ENCODE measurements at regions not wholly inside any gene's neighbourhood (a gene's known extent, or its start where the extent isn't known, plus 50 kb on each side); places are given as distances from the start of the nearest gene placed in this dataset.
"Not testable (repeated sequence)": the region's sequence is repeated elsewhere in the genome, so short reads cannot be mapped to it uniquely, and the experiment has no call there.

DNA sequence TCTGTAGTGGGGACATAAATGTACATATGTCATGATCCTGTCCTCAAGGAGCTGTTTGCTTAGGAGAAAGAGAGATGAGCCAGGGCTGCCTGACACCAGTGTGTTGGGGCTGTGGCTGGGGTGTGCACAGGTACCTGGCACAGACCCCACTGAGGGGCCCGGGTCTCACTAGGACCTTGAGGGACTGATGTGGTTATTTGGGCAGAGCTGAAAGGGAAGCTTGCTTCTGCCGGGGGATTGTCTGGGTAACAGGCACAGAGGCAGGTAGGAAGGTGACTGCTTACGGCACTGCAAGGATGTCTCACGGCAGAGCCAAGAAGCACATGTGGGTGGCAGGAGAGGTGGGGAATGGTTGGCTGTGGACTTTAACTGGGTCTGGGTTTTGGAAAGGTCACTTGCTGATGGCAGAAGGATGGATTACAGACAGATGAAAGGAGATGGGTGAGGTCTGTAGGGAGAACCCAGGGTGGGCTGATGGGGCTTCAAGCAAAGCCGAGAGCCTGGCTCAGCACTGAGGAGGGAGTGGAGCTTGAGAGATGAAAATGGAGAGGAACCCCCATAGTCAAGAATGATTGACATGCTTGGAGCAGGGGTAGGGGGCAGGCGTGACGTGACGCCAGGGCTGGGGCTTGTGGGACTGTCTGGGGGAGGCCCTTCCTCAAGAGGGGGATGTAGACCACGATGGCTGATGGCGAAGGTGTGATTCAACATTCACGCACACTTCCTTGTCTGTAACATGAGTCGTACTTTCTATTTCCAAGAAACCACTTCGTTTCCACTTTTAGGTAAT is 207.7 kb upstream of the SHH start:
- DNase-seq: no peak

DNA sequence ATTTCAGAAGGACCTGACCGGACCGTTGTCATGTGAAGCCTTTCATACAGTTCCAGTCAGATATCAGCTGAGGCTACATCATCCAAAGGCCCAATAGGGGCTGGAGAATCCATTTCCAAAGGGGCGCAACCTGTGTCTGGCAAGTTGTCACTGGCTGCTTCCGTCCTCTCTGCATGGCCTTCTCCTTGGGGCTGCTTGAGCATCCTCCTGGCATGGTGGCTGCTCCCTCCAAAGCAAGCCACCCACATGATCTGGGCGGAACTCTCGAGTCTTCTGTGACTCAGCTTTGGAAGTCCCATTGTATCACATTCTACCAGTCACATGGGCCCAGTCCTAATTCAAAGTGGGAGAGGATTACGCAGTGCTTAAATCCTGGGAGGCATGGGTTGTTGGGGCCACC is 207.0 kb upstream of the SHH start:
- no peak for DNase-seq

DNA sequence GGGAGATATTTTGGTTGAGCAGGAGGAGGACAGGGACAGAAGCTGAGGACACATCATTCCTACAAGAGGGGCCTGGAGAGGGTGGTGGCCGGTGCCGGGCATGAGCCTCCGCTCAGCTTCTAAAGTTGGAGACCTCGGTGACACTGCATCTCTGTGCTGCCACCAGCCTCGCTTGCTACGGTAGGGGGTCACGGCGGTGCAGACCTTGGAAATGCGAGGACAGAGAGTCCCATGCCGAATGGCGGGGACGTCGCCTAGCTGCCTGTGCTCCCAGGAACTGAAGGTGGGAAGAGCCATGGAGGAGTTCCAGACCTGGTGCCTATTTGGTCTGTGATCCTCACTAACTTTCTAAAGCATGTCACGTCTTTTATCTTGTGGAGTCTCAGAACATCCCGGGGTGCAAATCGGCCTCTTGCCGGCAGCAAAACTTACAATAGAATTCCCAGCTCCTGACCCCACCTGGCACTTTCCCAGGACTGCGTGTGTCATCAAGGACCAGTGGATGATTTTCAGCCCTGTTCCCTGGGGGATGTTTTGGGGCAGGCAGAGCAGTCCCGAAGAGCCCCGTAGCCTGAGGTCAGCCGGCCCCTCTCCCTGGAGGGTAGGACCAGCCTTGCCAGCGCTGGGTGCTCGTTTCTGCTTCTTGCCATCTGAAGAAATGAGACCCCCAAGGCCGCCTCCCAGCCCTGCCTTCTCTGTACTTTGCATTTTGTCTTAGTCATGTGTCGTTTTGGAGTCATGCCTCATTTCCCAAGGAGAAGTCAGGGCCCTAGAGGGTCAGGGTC is 205.8 kb upstream of the SHH start:
- DNase-seq: no peak

DNA sequence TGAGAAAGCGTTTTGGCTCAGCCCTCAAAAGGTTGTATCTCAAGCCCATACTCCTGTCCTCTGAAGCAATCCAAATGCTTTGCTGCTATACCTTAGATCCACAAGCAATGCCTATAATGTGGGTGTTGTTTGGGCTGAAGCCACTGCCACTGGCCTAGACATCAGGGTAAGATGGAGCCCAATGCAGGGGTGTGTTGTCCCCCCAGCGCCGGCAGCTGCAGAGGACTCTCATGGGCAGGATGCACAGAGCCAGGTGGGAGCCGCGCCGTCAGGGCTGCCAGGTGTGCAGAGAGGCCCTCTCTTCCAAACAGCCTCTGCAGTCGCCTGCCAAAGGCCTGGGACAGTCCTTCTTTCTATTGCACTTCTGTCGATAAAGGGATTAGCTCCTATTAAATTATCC is 205.2 kb upstream of the SHH start:
- DNase-seq: no peak

DNA sequence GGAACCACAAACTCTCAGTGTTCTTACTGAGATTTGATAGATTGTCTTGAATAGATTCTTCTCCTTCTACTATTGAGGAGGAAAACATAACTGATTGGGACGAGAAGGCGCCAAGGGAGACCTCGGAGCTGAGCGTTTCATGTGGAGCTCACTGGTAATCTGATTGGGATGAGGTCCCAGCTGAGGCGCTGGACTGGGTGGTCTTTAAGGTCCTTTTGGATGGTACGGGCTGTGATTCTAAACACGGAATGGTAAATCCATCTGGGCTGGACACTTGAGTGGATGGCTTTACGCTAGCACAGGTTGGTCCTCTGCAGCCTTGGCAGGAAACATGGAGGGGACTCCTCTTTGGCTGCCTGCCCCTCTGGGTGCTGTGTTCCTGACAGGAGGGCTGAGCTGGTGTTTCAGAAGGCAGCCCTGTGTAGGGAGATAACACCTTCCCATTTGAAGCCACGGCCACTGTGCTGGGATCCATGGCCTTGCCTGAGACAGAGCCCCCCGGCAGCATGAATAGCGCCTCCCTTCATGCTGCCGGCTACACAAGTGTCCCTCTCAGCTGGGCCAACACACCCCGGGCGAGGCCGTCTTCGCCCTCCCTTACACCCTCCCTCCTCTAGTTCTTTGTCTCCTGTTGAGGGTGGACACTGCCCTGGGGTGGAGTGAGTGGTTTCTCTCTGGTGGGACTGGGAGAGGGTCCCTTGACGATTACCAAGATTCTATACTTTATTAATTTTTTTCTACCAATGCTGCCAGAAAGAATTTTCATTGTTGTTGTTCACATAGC is 203.2 kb upstream of the SHH start:
- DNase-seq: no peak

DNA sequence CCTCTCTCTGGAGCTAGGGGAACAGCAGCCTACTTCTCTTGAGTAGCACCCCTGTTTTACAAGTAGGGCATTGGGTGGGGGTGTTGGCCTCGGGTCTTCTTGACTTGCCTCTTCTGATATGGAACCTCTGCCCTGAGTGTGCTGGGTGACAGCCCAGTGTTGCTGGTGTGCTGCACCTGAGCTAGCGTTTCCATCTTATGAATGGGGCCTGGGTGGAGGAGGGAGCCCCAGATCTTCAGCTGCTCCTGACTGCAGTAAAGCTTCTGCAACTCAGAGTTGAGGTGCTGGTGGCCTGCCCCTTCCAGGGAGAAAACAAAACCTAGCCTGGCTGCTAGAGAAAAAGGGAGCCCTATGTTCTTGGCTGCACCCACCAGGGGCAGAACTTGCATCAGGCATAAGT is 202.5 kb upstream of the SHH start:
- DNase-seq: no peak

DNA sequence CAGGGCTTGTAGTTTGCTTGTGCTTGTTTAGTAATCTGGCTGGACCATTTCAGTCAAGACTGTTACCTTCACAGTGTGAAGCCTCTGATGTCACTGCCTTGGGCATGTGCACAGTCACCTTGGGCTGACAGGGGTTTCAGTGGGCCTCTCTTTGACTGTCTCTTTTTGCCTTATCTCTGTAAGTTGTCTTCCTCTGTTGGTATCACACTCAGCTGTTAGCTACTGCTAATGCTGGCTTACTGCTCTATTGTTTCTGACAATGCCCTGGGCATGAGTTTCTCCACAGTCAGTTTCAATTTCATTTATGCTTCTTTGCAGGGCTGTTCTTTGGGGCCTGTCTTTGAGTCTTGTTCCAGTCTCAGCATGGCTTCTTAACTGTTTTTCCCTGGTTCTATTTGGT is 201.9 kb upstream of the SHH start:
- no peak for DNase-seq

DNA sequence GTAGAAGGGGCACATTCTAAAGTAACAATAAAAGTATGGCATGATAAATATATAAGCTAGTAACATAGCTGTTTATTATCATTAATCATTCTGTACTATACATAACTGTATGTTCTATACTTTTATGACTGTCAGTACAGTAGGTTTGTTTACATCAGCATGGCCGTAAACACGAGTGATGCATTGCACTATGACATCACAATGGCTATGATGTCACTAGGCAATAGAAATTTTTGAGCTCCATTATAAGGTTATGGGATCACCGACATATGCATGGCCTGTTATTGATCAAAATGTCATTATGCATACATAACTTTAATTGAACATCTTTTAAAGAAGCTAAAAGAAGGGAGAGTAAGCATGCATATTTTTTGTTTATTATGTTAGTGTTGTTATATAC is 200.1 kb upstream of the SHH start:
- no peak for DNase-seq

DNA sequence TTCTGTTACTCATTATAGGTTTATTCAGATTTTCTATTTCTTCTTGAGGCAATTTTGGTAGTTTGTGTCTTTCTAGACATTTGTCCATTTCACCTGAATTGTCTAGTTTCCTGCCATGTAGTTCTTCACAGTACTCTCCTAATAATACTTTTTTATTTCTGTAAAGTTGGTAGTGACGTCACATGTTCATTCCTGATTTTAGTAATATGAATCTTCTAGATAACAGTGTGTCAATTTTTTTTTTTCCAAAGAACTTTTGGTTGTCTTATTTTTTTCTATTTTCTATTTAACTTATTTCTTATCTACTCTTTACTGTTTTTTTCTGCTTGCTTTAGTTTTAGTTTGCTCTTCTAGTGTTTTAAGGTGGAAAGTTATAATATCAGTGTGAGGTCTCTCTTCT is 197.3 kb upstream of the SHH start:
- DNase-seq: no peak

DNA sequence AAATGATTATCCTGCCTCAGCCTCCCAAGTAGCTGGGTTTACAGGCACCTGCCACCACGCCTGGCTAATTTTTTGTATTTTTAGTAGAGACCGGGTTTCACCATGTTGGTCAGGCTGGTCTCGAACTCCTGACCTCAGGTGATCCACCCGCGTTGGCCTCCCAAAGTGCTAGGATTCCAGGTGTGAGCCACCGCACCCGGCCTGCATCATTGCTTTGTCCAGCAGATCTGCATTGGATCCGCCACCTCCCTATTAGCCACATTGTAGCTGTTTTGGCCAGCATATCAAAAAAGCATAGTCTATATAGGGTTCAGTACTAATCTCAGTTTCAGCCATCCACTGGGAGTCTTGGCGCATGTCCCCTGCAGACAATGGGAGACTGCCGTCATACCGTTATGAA is 194.6 kb upstream of the SHH start:
- DNase-seq: not testable (repeated sequence)

DNA sequence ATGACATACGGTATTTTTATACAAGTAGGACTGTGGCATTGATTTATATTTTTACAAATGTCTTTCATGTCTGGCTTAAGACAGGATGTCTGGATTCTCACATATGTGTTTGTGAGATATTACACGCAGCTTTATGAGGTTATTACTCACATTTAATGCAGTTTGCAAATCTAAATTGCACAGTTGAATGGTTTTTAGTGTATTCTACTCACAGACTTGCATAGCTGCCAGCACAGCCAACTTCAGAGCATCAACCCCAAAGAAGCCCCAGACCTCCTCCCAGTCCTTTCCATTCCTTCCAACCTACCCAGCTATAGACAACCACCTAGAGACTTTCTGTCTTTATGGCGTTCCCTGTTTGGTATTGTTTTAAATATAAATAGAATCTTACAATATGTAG is 193.8 kb upstream of the SHH start:
- no peak for DNase-seq

DNA sequence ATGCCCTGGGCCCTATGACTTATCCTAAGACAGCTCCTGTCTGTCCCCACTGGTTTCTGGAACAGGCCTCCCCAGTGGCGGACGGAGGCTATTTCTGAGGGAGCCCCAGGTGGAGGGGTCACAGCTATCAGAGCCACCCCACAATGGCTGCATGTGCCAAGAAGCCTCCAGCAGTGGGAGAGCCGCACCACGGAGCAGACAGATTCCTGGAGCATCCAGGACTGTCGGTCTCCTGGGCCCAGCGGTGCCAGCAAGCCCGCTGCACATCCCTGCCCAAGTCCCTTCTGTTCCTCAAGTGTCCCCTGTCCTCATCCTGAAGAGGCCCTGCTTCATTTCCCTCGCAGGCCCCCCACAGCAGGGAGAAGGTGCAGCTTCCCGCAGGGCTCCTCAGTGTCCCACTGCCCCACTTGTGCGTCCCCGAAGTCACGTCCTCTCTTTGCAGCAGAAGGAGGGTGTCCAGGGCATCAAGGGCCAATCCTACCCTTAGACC is 193.0 kb upstream of the SHH start:
- DNase-seq: no peak

DNA sequence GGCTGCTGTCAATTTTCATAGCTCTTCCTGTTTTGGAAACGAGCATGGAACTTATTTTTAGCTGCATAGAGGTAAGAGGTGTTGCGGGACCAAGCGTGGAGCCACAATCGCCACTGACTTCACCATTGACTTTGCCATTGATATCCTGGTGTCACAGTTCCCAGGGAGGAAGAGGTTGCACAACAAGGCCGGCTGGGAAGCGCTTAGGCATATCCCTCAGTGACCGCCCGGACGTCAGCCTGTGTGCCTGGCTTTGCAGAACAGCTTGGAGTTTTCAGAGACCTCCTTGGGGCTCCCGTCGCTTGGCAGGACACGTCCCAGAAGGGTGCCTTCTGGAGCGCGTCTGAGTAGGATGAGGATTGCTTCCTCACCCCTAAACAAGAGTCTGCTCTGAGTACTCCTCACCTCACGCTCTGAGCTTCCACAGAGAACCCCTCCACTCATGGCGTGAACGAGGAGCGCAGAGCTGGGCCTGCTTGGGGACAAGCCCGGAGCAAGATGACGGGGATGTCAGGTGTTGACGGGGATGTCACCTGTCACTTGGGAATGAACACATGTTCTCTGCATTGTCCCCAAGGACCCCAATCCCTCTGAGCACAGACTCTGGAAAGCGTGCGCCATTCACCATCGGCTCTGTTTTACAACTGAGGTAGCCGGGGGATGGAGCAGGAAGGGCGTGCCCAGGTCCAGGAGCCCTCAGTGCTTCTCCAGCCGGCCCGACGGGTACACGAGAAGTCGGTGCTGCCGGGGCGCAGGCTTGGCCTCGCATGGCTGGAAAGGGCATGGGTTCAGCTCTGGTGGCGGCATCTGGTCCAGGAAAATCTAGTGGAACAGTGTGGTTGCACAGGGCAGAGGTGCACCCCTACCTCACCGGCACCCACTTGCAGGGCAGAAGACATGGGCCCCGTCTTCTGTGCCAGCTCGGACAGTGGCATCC is 192.3 kb upstream of the SHH start:
- no peak for DNase-seq

DNA sequence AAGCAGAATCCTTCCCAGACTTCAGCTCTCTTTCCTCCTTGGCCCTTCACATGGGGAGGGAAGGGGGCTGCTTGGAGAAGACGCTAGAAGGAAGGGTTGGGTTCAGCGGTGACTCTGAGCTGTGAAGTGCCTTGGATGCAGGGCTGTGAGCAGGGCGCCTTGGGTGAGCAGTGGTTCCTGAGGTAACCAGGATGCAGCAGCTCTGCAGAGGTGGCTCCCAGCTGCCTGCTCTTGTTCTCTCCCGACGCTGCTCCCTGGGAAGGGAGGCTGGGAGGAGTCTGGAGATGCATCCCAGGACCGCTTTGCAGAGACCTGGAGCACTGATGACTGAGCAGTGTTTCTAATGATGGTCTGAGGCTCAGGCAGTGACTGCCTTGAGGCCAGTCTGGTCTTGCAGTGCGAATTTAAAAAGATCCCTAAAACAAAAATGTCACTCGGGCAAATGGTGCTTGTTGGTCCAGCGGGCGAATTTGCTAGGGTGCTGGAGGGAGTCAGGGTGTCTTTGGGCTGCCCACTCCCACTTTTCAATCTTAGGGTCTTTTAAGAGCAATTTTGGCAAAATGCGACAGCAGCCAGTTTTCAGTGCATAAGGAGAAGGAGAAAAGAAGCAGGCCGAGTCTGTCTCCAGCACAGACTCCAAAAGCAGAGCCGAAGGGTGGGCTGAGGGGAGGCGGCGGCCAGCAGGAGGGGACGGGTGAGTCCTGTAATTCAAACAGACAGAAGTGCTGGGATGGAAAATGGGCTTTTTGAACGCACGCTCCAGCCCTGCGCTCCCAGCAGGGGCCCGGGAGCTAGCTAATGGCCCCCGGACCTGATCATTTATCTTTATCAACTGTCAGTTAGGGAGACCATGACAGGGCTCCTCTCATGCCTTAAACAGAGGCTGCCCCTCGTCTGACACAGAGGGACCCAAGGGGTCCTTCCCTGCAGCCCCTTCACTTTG is 191.2 kb upstream of the SHH start:
- DNase-seq: no peak

DNA sequence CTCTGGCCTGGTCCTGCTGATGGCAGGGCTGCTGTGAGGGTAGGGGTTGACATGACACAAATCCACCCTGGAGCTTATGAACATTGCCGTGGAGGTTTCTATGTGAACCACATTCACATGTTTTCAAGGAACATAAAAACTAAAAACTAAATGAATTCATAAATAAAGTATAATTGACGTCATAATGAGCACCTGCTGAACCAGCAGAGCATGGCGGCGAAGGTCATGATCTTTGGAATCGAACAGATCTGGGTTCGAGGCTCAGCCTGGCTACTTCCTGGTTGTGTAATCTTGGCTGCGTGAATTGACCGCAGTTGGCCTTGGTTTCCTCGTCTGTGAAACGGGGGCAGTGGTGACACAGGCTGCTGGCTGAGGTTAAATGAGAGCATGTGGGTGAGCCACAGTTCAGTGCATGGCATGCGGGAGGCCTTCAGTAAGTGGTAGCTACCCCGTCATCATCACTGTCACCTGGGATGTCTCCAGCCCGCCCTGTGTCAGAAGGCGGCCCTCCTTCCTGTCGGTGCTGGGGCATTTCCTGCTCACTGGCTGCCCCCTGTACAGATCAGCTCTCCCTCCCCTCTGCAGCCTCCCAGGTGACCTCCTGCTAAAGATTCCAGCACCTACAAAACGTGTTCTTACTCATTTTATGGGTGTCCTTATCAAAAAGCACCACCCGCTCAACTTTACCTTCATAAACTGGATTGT is 190.3 kb upstream of the SHH start:
- DNase-seq: no peak

DNA sequence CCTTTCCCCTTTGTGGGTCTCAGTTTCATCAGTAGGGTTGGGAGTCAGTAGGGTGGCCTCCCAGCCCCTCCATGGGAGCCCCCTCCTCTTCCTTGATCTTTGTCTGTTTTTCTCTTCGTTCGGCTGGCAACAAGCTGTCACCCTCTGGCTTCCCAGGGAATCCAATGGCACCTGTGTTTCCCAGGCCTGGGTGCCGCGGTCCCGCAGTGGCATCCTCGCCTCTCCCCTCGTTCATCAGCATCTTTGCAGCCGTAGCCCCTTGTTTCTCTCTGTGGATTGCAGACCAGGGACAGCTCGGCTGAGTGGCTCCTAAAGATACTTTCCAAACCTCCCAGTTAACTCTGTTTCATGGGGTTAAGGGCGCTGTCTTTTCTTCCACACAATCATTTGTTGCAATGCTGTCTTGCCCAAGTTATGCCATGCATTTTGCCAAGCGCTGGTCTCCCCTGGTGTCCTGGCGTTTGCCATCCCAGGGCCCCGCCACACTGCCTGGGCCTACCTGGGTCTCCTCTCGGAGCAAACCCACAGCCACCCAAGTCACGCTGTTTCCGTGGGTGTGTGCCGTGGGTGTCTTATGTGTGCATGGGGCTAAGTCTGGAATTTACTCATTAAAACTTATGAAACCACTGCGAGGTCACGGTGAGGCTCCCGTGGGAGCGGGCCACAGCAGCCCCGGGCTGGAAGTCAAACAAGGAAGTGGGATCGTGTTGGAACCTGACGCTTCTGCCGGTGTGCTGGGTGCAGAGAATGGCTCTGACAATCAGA is 189.4 kb upstream of the SHH start:
- no peak for DNase-seq

DNA sequence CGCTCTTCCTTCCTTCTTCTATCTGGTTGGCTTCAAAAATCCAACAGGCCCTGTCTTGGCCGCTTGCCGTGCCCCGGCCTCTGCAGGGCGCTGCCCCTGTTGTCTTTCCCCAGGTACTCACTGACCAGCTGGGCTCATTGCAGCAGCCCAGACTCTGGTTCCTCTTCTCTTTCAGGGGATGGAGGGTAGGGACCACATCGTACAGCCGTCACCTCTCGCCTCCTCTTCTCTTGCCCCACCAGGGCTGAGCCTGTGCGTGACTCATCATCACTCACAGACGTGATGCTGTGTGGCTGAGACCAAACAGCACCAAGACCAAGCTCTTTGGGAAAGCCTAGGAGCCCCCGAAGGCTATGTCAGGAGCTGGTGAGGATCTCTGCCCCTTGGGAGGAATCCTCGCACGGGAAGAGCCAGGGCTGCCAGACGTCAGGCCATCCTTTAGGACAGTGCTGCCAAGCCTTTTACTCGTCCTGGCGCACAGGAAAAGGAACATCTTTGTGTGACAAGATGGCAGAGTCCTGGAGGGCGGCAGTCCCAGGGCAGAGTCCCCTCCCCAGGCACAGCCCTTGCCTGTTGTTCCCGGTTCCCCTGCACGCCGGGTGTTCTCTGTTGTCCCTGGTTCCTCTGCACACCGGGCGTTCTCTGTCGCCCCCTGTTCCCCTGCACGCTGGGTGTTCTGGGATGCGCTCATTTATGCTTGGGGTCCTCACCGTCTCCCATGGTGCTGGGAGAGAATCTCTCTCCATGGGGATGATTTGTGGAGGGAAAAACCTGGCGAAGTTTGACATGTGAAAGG is 188.5 kb upstream of the SHH start:
- no peak for DNase-seq

DNA sequence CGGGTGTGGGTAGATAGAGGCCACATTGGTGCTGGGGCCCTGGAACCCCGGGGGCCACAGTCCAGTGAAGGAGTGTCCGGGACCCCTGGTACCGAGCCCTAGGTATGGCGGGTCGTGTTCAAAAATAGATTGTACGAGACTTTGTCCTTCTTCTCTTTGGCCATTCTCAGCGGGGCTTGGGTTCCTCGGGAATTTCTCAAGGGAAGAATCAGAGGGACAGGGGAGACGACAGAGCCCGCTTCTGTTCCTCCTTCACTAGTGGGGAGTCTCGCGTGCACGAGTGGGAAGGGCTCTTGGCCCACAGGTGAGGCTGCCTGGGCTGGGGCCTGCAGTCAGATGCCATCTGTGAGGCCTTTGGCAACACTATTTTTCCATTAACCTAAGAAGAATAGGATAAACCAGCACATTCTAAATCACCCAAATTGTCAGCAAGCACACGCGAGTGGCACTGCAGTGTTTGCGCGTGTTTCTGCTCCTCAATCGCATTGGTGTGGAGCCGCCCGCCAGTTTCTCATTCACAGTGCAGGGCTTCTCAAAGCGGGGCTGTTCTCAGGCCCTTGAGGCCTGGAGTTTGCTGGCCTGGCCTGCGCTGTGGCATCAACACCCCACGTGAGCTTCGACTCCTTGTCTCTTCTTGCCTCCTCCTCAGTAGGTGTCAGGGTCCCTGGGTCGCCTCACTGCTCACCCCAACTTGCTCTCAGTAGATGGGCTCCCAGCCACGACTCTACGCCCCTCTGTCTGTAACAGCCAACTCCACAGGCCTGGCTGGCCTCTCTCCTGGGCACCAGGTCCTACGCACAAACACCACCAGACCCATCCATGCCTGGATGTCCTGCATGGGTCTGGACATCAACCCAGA is 187.6 kb upstream of the SHH start:
- DNase-seq: no peak

Measured in NCI-H446 (cell line).